NCI-H1930 (cell line): ENCODE measurements at regions not wholly inside any gene's neighbourhood (a gene's known extent, or its start where the extent isn't known, plus 50 kb on each side); places are given as distances from the start of the nearest gene placed in this dataset.

Experiments
- DNase-seq, 2 experiments: peaks; one replicate each; lab custom pipeline; 2025; lab: John Stamatoyannopoulos, UW

DNA sequence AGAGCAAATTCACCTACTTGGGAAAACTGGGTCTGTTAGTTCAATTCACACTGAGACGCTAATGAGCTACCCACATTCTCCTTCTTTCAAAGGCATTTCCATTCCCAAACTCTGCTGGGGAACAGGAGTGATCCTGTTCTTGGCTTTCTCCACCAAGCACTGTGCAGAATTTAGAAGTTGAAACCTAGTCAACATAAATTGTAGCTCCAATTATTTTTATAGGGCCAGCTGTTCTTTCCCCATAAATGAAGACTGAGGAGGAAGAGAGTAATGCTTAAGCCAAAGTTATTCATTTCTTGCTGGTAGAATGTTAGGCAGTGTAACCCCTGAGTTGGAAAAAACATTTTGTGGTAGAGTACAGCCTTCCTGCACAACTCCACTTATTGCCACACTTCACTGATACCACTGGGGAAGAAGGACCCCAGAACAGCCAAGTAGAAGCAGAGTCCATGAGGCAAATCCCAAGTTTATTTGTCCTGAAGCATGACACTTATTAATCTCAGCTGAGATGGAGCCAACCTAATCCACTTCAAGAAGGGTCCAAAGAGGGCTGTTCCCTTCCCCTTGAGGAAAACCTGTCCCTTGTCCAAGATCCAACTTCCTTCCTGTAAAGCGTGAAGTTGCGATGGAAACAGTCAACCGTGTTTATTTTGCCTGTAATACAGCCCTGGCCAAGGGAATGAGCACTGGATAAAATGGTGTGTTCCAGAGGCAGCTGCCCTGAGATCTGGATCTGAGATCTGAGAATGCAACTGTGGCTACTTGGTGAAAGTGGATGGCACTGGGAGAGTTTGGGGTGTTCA is 151.8 kb downstream of the TBX5 start:
- DNase-seq = no peak

DNA sequence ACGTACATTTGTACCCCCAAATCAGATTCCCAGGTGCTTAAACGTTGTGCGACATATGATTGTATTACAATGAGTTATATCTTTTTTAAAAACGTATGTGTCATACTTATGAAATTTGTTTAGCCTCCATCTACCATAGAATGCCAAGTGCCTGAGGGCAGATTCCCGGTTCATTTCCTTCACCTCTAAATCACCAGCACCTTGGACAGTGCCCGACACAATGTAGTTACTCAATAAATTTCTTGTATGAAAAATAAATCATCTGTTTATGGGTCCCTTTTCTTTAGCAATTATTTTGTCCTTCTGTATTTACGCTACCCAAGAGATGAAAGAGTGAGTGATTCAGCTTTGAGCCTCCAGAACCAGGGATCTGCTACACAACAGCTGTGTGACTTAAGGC is 157.4 kb downstream of the TBX5 start:
- no peak for DNase-seq

DNA sequence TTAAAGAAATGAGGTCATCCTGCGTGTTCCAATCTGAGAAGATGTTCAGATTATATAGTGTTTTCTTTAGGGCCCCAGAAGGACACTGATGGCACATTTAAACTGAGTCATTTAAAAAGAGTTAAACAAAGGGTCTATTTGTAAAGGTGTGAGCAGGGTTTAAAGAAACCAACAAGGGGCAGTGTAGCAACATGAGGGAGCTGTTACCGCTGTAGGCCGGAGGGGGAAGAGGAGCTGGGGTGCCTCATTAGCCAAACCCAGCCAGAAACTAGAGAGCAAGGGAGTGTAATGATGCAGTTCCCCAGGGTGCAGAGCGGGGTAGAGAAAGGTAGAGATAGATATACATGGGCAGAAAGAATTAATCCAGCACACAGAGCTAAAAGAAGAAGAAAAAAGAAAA is 160.4 kb downstream of the TBX5 start:
- DNase-seq = no peak

DNA sequence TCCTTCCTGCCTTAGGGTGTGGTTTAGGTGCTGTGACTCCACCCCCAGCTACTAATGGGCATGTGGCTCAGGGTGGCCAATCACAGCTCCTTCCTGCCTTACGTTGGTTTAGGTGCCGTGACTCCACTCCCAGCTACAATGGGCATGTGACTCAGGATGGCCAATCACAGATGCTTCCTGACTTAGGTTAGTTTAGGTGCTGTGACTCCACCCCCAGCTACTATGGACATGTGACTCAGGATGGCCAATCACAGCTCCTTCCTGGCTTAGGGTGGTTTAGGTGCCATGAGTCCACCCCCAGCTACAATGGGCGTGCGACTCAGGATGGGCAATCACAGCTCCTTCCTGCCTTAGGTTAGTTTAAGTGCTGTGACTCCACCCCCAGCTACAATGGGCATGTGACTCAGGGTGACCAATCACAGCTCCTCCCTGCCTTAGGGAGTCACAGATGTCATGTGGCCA is 163.9 kb downstream of the TBX5 start:
- DNase-seq = no peak

DNA sequence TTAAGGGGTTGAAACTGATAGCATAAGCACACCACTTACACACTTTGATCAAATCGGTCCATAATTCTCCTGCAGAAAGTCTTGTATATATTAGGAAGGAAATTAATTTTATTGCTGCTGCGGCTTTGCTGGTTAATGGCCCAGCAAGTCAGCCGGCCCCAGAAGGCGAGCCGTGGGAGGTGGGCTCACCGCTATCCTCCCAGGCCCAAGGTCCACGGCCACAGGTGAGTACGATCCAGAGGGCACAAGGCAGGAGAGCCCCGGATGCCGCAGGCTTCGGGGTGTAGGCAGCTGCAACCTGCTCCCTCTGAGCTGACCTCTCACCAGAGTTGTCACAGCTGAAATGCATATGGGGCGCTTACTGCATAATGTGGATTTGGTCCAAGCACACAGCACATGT is 165.7 kb downstream of the TBX5 start:
- DNase-seq = no peak

- no peak for DNase-seq
Observed at GRCh38 chr12:114238808-114239207, 167.1 kb downstream of the TBX5 start.

GRCh38 chr12:114237230-114237629 is 168.7 kb downstream of the TBX5 start:
- no peak for DNase-seq

- DNase-seq = no peak
Observed at GRCh38 chr12:114232187-114232586, 173.8 kb downstream of the TBX5 start.

DNA sequence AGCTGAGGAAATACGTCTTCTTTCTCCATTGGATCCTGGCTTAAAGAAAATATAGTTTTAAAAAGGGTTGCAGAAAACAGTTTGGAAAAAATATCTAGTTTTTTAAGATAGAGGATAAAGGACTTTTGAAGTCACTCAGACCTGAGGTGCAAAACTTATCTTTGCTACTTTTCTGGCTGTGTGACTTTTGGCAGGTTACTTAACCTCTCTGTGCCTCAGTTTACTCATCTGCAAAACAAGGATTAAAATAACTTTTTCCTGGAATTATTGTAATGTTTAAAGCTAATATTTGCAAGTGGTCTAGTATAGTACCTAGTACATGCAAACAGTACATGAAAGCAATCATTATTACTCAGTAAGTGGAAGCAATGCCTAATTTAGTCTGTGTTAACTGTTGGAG is 176.8 kb downstream of the TBX5 start:
- DNase-seq = no peak

DNA sequence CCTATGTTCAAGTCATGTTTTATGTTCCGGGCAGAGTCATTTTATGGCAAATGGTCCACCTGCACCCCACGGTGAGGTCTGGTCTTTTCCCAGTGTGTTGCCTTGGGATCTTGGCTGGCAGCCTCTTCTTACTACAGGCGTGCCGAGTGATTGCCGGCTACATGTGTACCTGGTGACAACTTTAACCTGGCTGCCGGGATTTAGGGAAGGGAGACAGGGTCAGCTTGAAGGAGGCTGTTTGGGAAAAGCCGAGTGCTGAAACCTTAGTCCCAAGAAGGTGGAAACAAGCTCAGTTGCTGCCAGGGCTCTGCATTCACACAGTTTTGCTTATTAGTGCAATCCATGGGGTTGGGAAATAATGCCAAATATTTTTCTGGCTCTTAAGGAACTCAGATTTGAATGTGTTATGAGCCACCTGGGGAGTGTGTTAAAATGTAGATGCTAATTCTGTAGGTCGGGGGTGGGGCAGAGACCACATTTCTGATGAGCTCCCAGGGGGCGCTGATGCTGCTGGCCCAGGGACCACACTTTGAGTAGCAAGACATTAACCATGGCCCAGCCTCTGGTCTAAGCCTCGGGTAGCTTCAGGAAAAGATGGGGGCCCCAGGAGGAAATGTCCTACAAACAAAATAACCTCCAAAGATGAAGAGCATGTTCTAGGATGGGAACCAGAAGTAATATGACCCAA is 179.6 kb downstream of the TBX5 start:
- no peak for DNase-seq

GRCh38 chr12:114221957-114222630 is 183.8 kb downstream of the TBX5 start:
- no peak for DNase-seq

DNA sequence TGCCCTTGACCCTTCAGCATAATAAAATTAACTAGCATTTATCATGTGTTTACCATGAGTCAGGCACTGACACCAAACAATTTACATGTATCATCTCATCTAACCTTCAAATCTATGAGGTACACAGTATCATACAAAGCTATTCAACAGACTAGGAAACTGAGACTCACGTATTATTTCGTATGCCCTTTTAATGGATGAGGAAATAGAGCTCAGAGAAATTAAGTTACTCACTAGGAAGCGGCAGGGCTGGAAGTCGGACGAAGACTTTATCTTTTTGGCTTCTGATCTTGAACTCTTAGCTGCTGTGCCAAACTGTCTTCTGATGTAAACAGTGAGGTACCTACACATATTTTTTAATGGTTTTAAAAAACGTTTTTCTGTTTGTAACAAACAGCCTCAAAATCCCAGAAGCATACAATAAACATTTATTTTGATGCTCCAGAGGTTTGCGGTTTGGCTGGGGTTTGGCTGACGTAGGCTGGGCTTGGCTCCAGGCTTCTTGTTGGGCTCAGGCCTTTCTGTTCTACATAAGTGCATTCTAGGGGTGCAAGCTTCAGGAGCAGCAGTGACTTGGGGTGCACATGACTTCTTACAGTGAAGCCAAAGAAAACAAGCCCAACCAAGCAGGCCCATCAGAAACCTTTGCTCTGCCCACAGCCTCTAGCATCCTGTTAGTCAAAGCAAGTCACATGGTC is 184.7 kb downstream of the TBX5 start:
- no peak for DNase-seq

DNA sequence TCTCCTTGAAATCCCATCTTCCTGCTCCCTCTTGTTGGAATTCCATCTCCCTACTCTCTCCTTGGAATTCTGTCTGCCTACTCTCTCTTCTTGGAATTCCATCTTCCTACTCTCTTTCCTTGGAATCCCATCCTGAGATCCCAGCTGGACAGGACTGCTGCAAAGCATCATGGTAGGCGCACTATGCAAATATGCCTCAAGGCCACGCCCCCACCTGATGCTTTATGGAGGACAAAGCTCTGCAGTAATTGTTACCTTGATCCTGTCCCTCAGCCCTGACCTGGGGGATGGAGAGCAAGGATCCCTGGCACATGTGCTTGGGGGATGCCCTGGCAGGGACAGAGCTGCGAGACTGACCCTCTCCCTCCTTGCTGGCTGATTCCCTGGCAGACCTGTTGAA is 185.6 kb downstream of the TBX5 start:
- DNase-seq = no peak

DNA sequence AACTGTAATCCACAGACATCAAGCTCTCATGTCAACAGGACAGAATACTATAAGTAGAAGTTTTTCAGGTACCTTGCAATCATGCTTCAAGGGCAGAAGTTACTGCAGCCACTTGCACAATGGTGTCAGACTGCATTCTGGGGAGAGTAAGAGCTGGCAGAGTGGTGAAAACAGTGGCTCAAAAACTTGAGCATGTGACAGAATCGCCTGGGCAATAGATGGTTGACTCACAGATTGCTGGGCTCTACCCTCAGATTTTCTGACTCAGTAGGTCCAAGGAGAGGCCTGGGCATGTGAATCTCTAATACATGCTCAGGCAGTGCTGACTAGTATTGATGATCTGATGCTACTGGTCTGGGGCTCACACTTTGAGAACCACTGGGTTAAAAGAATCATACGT is 187.8 kb downstream of the TBX5 start:
- DNase-seq = no peak

DNA sequence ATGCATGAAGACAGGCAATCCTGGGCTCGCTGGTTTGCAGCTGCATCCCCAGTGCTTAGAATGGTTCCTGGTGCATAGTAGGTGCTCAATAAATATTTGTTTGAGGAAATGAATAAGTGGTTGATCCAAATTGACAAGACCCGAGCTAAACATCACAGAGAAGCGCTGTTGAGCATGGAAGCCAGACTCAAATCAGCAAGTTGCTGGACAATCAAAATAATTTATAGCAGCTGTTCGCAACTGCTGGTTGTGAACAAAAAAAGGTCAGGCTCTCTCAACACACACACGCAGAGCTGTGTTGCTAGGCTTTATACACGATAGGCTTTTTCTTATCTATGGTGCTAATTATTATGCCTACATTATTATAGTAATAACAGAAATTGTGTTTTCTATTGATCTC is 190.2 kb downstream of the TBX5 start:
- no peak for DNase-seq

GRCh38 chr12:114213055-114213581 is 192.8 kb downstream of the TBX5 start:
- no peak for DNase-seq

GRCh38 chr12:114209861-114210260 is 196.1 kb downstream of the TBX5 start:
- peak; percentile 5 to 14 for DNase-seq

- DNase-seq = no peak
Observed at GRCh38 chr12:114206525-114206924, 199.4 kb downstream of the TBX5 start.

DNA sequence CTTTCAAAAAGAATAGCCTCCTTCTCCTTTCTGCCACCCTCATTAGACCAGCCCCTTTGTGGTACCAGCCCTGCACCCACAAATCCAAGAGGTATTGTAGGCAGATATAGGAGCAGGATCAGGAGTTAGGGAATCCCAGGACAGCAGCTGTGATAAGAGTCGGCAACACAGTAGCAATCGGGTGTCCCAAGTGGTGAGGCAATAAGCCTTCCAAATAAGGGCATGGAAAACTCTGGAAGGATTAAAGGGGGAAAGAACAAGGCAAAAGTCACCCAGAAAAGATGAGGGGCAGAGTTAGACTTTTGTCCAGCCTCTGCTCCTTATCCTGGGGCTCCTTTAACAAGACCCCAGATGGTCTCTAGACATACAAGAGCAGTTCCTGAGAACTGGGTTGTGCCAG is 204.2 kb downstream of the TBX5 start:
- no peak for DNase-seq

DNA sequence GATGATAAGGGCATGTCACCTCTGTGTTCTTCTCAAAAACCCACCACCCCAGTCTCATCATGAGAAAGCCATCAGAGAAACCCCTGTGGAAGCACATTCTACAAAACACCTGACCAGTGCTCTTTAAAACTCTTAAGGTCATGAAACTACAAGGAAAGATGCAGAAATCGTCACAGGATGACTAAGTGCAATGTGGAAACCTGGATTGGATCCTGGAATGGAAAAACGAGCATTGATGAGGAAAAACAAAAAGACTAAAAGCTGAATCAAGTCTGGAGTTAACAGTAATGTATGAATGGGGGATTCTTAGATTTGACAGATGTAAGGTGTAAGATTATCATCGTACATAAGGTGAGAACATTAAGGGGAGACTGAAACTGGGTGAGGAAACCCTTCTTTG is 211.0 kb downstream of the TBX5 start:
- no peak for DNase-seq

DNA sequence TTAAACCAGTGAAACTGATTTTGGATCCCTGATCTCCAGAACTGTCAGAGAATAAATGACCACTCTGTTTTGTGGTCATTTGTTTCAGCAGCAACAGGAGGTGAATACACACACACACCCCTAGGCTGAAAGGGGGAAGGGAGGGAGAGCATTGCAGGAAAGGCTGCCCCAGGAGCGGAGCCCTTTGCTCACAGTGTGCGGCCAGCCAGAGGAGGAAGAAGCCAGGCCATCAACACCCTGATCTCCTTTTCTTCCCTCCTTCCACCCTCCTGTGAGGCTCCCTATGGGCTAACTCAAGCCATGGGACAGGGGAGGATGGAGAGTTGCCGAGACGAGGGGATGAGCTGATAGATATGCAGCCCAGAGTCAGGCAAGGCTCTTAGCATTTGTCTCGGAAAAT is 211.9 kb downstream of the TBX5 start:
- no peak for DNase-seq

- no peak for DNase-seq
Observed at GRCh38 chr12:114193474-114193873, 212.5 kb downstream of the TBX5 start.
